ENCODE measurements at regions not wholly inside any gene's neighbourhood (a gene's known extent, or its start where the extent isn't known, plus 50 kb on each side); places are given as distances from the start of the nearest gene placed in this dataset.

- TF ChIP-seq POLR2AphosphoS5 (IDR thresholded peaks at IDR 0.05; ENCODE audit: low read depth, low read length) (no peak), CTCF (IDR thresholded peaks at IDR 0.05 in 2 of 3, conservative IDR thresholded peaks at IDR 0.05 in 1 of 3; ENCODE audit: borderline replicate concordance in 1 of 3, insufficient read depth in 1 of 3, low read depth in 2 of 3, low read length in 2 of 3) (no peak), REST (IDR thresholded peaks at IDR 0.05; ENCODE audit: low read depth) (no peak), POLR2A (IDR thresholded peaks at IDR 0.05; ENCODE audit: borderline replicate concordance, extremely low read depth, insufficient read depth, insufficient read length) (no peak), EZH2phosphoT487 (IDR thresholded peaks at IDR 0.05; ENCODE audit: borderline replicate concordance) (no peak), JUND (IDR thresholded peaks at IDR 0.05) (no peak), ZBTB33 (IDR thresholded peaks at IDR 0.05; ENCODE audit: extremely low read depth, insufficient replicate concordance, low read length) (no peak), ATF3 (IDR thresholded peaks at IDR 0.05) (no peak), EZH2 (IDR thresholded peaks at IDR 0.05) (no peak), EGR1 (IDR thresholded peaks at IDR 0.05; ENCODE audit: low read depth) (no peak), MAX (IDR thresholded peaks at IDR 0.05) (no peak)
Measured at GRCh38 chr12:115648463-115648862, 629.0 kb downstream of the MED13L start.

All from HCT116 (cell line).